ENCODE measurements at regions not wholly inside any gene's neighbourhood (a gene's known extent, or its start where the extent isn't known, plus 50 kb on each side); places are given as distances from the start of the nearest gene placed in this dataset.

GRCh38 chr1:93776728-93777127, 95.1 kb upstream of the BCAR3 start:
- TF ChIP-seq CTCF (IDR thresholded peaks at IDR 0.05) (no peak), EP300 (IDR thresholded peaks at IDR 0.05) (no peak), POLR2A (IDR thresholded peaks at IDR 0.05) (no peak), POLR2AphosphoS5 (IDR thresholded peaks at IDR 0.05) (no peak)
